ENCODE measurements at regions not wholly inside any gene's neighbourhood (a gene's known extent, or its start where the extent isn't known, plus 50 kb on each side); places are given as distances from the start of the nearest gene placed in this dataset.

GRCh38 chr12:118694128-118694775, 287.1 kb upstream of the SRRM4 start:
- DNase-seq (ENCODE audit: low spot score) = no peak

GRCh38 chr12:118704527-118705241, 276.7 kb upstream of the SRRM4 start:
- DNase-seq (ENCODE audit: low spot score) = no peak

DNA sequence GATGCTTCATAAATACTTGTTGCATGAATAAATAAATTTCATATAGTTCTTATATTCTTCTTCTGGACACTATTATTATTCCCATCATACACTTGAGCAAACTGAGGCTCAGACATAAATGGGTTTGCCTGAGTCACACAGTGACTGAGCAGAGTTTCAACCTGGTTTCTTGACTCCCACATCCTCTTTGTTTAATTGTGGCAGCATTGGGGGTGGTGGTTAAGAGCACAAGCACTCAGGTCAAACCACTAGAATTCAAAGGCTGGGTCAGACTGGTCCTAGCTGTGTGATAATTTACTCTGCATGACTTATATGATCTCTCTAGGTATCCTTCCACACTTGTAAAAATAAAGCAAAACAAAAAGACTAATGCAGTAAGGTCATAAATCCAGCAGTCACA, 274.9 kb upstream of the SRRM4 start:
- DNase-seq (ENCODE audit: low spot score) = no peak

DNA sequence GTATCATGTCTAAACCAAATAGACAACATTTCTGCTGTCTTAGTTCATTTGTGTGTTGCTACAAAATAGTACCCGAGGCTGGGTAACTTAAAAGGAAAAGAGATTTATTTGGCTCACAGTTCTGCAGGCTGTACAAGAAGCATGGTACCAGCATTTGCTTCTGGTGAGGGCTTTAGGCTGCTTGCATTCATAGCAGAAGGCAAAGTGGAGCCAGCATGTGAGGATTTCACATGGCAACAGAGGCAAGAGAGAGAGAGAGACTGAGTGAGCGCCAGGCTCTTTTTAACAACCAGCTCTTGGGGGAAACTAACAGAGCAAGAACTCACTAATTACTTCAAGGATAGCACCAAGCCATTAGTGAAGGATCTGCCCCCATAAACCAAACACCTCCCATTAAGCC, 271.4 kb upstream of the SRRM4 start:
- DNase-seq (ENCODE audit: low spot score) = no peak

DNA sequence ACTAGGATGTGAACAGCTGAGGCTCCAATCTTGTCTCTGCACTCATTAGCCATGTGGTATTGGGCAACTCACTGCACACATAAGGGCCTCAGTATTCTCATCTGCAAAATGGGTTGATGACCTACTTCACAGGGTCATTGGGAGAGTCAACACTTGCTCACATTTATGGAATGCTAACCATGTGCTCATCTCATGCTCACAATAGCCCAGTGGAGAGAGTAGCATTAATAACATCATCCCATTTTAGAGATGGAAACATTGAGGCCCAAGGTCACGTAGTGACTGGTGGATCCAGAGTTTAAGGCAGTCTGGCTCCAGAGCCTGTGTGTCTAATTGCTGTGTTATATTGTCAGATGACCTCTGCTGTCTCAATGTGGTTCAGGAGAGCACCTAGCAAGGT, 270.2 kb upstream of the SRRM4 start:
- DNase-seq (ENCODE audit: low spot score) = no peak

- no peak for DNase-seq (ENCODE audit: low spot score)
These were observed 267.3 kb upstream of the SRRM4 start for GRCh38 chr12:118714051-118714460.

DNA sequence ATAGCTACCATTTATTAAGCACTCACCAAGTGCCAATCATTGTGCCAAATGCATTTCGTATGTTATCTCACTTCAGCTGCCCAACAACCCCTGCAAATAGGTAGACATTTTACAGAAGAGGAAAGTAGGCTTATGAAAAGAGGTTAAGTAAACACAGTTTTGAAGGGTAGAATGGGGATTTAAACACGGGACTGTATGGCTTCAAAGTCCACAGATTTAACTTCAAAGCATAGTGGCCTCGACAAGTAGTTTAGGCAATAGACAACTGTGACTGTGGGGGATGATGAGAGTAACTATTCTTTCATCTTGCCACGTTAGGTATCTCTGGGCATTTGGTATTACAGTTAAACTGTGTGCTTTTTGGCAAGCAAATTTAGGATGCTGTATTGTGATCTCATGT, 266.8 kb upstream of the SRRM4 start:
- DNase-seq (ENCODE audit: low spot score) = no peak

GRCh38 chr12:118715647-118716046, 265.7 kb upstream of the SRRM4 start:
- no peak for DNase-seq (ENCODE audit: low spot score)

DNA sequence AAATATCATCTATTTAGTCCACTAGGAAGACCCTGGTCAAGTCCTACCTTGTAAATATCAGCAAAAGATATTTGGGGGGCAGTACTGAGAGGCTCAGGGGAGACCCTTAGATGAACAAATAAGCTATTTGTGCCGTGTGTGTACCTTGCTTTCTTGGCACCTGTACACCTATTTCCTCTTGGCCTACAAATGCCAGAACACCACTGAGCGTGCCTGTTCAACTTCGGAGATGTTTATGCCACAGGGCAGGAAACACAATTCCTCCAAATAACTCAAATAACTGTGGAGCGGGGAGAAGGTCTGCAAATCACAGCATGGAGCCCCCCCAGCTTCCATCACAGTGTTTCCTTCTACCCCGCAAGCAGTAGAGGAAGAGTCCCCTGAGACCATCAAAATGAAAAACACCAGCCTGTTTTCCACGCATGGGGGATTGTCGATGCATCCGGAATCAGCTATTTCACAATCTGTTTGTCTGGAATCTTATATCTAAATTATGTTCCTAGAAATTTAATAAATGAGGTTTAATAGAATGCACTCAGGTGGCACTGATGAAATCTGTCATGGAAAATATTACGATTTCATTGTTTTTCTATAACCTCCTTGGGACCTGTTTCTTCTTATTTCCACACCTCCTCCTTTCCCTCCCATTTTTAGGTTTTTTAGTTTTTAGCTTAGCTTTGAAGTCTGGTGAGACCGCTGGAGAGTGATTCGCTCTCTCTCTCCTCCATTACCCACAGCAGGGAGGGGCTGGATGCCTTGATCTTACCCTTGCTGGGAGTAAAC, 254.0 kb upstream of the SRRM4 start:
- DNase-seq (ENCODE audit: low spot score) = no peak

DNA sequence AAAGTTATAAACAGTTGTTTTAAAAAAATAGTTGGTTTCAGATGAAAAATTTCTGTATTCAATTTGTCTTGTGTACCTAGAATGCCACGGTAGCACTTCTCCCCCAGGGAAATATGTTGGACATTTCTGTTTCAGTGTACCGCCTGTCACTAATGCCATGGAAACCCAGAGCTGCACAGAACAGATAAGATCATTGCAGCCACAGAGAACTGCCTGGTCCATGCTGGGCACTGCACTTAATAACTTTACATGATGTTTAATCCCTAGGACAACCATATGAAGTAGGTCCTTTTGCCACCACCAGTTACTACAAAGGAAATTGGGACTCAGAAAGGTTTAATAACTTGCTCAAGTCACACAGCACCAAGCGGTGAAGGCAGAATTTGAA, 253.4 kb upstream of the SRRM4 start:
- no peak for DNase-seq (ENCODE audit: low spot score)

DNA sequence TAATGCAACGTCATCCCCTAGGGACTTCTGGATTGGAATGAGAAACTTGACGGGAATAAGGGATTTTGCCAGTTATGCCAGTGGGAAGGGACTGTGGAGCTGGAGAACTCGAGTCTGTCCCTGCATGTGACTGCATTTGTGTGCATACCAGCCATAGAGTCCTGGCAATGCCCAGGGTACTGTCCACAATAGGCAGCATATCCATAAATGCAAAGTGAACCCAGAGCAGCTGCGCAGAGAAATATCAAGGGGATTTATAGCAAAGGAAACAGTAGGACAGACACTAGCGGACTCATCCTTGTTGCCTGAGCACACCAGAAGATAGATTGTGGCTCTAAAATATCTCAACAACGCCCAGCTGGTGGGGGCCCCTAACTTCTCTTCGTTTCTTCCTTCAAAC, 247.1 kb upstream of the SRRM4 start:
- no peak for DNase-seq (ENCODE audit: low spot score)

GRCh38 chr12:118737985-118738540, 243.3 kb upstream of the SRRM4 start:
- no peak for DNase-seq (ENCODE audit: low spot score)

DNA sequence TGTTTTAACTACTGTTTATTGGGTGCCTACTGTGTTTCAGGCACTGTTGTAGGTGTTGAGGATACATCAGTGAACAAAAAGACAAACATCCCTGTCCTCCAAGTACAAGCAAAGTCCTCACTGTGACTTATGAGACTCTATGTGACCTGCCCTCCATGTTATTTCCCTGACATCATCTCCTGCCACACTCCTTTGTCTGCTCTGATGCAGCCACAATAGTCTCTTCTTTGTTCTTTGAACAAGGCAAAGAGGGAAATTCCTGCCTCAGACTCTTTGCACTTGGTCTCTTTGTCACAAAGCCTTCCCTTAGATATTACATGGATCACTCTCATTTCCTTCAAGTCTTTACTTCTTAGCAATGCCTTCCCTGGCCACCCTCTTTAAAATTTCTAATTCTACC, 240.1 kb upstream of the SRRM4 start:
- DNase-seq (ENCODE audit: low spot score) = no peak

DNA sequence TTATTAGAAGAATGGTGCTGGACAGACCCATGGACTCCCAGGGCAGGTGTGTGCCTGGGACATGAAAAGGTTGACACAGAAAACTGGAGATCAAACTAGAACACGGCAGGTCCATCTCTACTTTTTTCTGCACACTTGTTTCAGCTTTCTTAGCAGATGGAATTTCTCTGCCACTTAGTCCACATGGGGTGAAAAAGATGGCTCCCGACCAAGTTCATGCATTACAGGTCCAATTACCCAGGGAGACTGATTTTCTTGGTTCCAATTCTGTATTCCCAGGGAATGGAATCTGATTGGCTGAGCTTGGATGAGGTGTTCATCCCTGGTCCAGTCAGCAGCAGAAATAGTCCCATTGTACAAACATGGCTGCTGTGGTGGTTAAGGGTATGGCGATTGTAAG, 238.9 kb upstream of the SRRM4 start:
- DNase-seq (ENCODE audit: low spot score) = no peak

- no peak for DNase-seq (ENCODE audit: low spot score)
These were observed 237.2 kb upstream of the SRRM4 start for GRCh38 chr12:118743896-118744700.

GRCh38 chr12:118746176-118746575, 235.2 kb upstream of the SRRM4 start:
- DNase-seq (ENCODE audit: low spot score) = no peak

DNA sequence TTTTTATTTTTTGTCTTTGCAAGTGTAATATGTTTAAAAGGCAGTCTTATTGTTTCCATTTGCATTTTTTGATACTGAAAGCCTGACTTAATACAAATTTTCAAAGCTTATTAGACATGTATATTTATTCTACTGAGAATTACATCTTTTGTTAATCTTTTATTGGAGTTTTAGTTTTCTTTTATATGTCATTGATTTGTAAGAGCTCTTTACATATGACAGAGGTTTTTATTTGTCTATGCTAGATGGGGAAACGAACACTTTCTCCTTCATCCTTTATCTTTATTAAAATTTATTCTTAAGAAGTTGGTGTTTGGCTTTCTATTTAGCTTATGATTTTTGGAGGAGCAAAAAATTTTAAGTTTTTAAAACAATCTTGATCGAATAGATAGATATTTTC, 234.4 kb upstream of the SRRM4 start:
- DNase-seq (ENCODE audit: low spot score) = no peak

DNA sequence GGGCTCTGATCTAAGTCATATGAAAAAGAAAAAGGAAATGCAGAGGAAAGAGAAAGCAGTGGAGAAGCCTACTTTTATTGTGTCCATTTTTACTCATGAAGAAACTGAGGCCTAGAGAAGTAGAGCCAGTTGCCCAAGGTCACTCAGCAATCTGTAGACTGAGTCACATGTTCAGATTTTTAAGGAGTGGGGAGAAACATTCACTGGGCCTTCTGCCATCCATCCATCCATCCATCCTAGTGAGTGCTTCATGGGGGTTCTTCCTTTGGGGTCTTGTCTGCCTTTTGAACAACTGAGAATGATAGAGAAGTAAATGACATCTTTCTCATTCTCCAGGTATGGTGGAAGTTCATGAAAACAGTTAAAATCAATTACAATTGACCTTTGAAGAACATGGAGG, 233.6 kb upstream of the SRRM4 start:
- no peak for DNase-seq (ENCODE audit: low spot score)

DNA sequence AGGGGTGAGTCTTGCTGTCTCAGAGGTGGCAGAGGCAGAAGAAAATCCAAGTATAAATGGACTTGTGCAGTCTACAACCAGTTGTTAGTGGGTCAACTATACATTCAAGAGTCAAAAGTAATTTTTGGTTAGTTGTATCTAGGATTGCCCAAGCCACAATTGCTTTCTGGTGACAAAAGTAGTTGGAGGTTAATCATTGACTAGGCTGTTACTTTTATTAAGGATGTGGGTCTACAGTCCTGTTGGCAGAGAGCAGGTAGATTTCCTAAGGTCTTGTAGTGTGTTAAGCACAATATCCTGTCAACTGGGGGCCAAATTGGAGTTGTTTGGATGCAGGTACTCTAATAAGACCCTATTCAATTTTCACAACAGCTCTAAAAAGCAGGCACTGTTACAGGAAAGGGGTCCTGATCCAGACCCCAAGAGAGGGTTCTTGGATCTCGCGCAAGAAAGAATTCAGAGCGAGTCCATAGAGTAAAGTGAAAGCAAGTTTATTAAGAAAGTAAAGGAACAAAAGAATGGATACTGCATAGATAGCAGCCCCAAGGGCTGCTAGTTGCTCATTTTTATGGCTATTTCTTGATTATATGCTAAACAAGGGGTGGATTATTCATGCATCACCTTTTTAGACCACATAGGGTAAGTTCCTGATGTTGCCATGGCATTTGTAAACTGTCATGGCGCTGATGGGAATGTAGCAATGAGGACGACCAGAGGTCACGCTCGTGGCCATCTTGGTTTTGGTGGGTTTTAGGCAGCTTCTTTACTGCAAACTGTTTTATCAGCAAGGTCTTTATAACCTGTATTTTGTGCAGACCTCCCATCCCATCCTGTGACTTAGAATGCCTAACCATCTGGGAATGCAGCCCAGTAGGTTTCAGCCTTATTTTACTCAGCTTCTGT, 232.6 kb upstream of the SRRM4 start:
- no peak for DNase-seq (ENCODE audit: low spot score)

DNA sequence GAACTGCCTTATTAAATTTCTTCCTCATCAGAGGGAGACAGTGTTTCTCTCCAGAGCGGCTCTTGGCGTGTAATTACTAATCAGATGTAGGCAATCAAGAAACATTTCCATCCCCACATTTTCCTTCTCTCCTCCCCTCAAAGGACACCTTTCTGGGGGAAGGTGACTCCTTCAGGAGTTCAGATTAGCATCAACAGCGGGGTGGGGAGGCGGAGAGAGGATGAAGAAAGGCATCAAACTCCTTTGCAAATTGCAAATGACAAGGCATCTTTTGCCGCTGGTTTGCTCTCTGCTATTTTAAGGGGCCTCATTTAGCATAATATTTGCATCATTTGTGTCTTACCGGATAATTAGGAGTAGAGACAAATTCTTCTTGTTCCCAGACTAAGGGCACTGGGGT, 231.7 kb upstream of the SRRM4 start:
- no peak for DNase-seq (ENCODE audit: low spot score)

- no peak for DNase-seq (ENCODE audit: low spot score)
These were observed 230.7 kb upstream of the SRRM4 start for GRCh38 chr12:118750666-118751065.

All from AG08396 (cell line).